ENCODE measurements at regions not wholly inside any gene's neighbourhood (a gene's known extent, or its start where the extent isn't known, plus 50 kb on each side); places are given as distances from the start of the nearest gene placed in this dataset.

- TF ChIP-seq, protein P1, sequence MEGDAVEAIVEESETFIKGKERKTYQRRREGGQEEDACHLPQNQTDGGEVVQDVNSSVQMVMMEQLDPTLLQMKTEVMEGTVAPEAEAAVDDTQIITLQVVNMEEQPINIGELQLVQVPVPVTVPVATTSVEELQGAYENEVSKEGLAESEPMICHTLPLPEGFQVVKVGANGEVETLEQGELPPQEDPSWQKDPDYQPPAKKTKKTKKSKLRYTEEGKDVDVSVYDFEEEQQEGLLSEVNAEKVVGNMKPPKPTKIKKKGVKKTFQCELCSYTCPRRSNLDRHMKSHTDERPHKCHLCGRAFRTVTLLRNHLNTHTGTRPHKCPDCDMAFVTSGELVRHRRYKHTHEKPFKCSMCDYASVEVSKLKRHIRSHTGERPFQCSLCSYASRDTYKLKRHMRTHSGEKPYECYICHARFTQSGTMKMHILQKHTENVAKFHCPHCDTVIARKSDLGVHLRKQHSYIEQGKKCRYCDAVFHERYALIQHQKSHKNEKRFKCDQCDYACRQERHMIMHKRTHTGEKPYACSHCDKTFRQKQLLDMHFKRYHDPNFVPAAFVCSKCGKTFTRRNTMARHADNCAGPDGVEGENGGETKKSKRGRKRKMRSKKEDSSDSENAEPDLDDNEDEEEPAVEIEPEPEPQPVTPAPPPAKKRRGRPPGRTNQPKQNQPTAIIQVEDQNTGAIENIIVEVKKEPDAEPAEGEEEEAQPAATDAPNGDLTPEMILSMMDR (conservative IDR thresholded peaks at IDR 0.05 in 1 of 2, IDR thresholded peaks at IDR 0.05 in 1 of 2; ENCODE audit: low read depth in 1 of 2, low read length in 2 of 2) = no peak
- no peak for TF ChIP-seq EZH2 (IDR thresholded peaks at IDR 0.05; ENCODE audit: low read length, missing control alignments)
These were observed 89.8 kb upstream of the COL11A1 start for GRCh38 chr1:103198076-103198475.
